GM12872 (cell line): ENCODE measurements at regions not wholly inside any gene's neighbourhood (a gene's known extent, or its start where the extent isn't known, plus 50 kb on each side); places are given as distances from the start of the nearest gene placed in this dataset.

Source experiments
- CTCF ChIP-seq: IDR thresholded peaks from 3 replicates; pipeline ENCODE4 v1.5.1; 2011; ENCODE audit warnings: low read depth, mild to moderate bottlenecking, low read length, moderate library complexity; ENCODE audit not compliant: insufficient read depth

GRCh38 chr18:11259469-11260150, 110.2 kb upstream of the PIEZO2 start:
- TF ChIP-seq CTCF, result no peak

GRCh38 chr18:11258039-11258610, 108.8 kb upstream of the PIEZO2 start:
- TF ChIP-seq CTCF, result no peak

GRCh38 chr18:11256251-11256650, 106.9 kb upstream of the PIEZO2 start:
- TF ChIP-seq CTCF, result no peak

GRCh38 chr18:11251891-11252270, 102.5 kb upstream of the PIEZO2 start:
- TF ChIP-seq CTCF, result no peak

- no peak for TF ChIP-seq CTCF
Measured at GRCh38 chr18:11251229-11251890, 102.0 kb upstream of the PIEZO2 start.

- no peak for TF ChIP-seq CTCF
Measured at GRCh38 chr18:11249391-11249790, 100.0 kb upstream of the PIEZO2 start.

GRCh38 chr18:11247381-11247970, 98.1 kb upstream of the PIEZO2 start:
- TF ChIP-seq CTCF, result no peak
